ACHN (cell line): ENCODE measurements at regions not wholly inside any gene's neighbourhood (a gene's known extent, or its start where the extent isn't known, plus 50 kb on each side); places are given as distances from the start of the nearest gene placed in this dataset.
"Not testable (repeated sequence)": the region's sequence is repeated elsewhere in the genome, so short reads cannot be mapped to it uniquely, and the experiment has no call there.

Source experiments
- DNase-seq: peaks from one replicate; pipeline ENCODE4 v3.0.0-alpha.2; 2015
- in situ Hi-C: cut with HindIII; loops from 2 replicates; pipeline ENCODE4 v1.10.0; 2017; ENCODE audit warnings: low sequenced_read_pairs, low pct_ligation_motif_present, low pct_unique_long_range_greater_than_20kb

DNA sequence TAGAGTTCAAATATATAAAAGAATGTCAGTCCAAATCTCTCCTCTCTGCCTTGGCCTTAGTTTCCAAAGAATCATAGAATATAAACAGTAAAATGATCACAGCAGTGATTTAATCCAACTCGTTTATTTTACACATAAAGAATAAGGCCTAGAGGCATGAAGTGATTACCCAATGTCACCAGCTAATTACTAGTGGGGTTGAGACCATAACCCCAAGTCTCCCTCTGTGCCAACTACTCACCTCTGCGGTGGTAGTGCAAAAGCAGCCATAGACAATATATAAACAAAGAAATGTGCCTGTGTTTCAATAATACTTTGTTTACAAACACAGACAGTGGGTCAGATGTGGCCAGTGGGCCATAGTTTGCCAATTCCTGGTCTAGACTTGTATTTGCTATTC, 96.6 kb upstream of the FAT3 start:
- no peak for DNase-seq

DNA sequence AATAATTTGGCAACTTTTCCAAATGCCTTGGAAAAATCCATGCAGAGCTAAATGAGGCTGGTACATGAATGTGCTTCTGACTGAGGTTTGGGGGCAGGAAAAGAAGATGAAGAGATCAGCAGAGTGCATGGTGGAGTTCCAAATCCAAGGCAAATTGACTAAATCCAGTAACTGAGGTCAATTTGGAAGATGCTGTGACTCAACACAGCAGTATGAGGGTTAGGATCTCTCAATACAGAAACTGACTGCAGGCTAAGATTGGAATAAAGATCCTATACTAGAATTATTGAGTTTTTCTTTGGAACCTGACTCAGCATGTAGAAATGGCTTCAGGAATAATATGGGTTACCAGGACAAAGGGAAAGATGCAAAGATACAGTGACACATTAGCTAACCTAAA, 99.3 kb upstream of the FAT3 start:
- in situ Hi-C loops: no loop called here
- DNase-seq: no peak

More for the DNA sequence above, 96.6 kb upstream of the FAT3 start:
- in situ Hi-C loops: no loop called here

DNA sequence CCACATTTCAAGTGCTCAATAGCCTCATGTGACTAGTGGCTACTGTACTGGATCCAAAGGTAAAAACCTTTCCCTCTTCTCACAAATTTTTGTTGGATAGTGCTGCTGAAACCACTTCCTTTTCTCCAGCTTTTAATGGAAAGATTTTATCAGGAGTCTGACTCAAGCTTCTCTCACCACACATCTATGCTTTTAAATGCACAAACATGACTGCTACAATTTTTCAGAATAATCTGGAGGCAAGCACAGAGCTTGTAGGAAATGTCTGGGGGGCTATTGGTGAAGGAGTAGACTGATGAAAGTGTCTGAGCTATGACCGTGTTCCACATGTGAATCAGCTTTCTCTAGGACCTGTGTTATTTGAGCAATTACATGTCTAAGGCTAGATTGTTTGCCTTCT, 101.1 kb upstream of the FAT3 start:
- in situ Hi-C loops: no loop called here
- no peak for DNase-seq

DNA sequence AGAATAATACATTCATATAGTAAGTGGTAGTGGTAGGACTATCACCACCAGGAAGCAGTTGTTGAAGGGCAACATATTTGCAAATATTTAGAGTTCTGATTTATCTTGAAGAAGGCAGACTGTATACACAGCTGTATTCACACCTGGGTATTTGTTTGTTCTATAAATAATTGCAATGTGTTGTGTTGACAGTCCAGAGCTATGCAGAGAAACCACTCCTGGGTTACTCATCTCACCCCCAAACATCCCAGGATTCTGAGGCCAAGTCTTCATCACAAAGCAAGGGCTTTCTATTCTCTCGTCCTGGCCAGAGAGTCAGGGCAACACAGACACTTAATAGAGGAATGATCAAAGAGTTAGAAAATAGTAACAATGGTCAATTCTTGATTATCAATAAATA, 102.1 kb upstream of the FAT3 start:
- in situ Hi-C loops: no loop called here
- no peak for DNase-seq

DNA sequence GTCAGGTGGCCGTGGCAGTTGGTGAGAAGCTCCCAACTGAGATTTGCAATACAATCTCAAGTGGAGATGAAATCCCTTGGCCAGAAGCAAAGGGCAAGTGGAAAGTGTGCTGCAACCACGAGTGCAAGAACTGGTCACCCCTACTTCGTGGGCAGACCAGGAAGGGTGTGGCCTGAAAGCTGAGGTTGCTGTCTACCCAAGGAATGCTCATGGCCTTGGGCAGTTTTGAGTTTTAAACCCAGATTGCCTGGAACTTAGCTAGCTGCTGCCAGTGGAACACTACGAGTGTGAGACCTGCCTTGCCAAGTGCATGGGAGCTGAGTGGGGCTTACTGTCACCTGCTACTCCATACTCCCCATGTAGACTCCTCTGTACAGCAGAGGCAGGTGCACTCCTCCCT, 113.3 kb upstream of the FAT3 start:
- DNase-seq: no peak
- in situ Hi-C loops: no loop called here

DNA sequence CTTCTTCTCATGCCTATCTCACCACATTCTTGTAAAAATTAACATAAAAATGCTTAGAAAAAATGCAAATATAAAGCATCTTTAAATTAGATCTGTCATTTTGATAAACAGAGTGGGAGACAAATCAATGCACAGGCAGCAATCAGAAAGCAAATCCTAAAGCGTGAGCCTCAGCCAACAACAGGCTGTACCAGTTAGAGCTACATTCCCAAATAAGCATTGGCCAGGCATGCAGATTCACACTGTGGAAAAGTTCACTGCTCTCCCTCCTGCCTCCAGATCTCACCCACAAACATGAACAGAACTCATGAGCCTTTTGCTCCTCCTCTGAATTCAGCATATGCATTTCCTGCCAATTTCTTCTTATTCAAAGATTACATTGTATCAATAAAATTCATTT, 115.2 kb upstream of the FAT3 start:
- DNase-seq: no peak
- in situ Hi-C loops: no loop called here

DNA sequence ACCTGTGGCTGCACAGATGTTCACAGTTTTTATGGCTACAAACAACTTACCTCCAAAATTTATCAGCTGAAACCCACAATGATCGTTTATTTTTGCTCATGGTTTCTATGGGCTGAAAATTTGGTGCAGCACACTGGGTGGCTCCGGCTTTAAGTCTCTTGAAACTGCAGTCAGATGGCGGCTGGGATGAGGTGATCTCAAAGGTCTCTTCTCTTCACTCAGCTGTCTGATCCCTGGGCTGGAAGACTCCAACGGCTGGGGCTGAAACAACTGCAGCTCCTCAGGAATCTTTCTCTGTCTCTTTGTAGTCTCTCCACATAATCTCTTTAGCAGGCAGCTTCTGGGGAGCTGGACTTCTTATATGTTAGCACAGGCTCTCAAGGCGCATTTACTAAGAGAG, 117.3 kb upstream of the FAT3 start:
- in situ Hi-C loops: no loop called here
- DNase-seq: no peak

DNA sequence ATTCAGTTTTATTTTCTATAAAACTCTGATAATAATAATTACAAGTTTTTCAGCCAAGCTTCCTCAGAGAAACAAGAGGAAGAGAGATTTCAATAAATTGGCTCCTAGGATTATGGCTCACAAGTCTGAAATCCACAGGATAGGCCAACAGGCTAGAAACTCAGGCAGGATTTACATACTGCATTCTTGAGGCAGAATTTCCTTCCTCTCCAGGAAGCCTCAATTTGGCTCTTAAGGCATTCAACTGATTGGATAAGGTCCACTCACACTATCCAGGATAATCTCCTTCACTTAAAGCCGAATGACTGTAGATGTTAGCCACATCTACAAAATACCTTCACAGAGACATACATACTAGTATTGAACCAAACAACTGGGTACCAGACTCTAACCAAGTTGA, 120.3 kb upstream of the FAT3 start:
- DNase-seq: no peak
- in situ Hi-C loops: no loop called here

DNA sequence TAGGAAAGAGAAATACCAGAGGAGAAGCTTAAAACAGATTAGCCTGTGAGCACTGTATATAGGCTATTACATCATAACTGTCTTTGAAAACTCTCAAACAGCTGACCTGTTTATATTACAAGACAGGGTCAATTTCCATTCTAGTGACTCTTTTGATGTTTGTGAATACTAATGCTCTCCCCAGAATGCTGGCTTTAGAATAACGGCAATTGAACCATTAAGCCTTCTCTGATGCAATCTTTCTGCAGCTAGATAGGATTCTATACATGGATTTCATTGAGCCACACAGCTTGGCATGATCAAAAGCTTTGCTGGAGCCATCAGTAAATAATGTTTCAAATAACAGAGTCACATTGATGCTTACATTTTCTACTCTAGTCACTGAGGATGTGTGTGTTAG, 122.7 kb upstream of the FAT3 start:
- in situ Hi-C loops: no loop called here
- DNase-seq: no peak

DNA sequence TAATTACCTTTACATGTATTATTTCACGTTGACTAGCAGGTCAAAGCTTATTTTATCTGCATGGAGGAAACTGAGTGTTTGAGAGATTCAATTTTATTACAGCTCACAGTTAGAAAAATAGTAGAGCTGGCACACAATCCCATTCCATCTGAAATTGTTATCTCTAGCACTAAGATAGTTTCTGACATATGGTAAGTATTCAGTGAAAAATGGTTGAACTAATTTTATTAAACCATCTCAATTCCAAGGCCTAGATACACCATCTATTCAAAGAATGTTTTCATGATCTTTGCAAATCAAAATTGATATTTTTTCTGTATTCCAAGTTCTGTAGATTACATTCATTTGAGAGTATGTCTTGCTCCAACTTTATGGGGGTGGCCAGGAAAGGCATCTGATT, 125.4 kb upstream of the FAT3 start:
- no peak for DNase-seq
- in situ Hi-C loops: no loop called here

DNA sequence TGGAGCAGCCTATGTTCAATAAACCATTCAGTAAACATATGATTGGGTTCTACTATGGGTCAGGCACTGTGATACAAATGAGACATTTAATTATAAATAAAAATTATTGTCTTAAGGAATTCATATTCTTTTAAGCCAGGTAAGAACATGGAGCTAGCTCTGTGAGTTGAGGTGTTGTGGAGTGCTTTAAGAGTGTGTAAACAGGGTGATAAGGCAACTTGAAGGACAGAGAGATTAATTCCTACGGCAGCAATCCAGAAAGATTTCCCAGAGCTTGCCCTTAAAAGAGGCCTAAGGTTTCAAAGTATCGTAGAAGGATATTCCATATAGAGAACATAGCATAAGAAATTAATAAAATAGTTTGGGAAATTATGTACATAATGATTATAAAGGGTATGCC, 126.4 kb upstream of the FAT3 start:
- DNase-seq: no peak

DNA sequence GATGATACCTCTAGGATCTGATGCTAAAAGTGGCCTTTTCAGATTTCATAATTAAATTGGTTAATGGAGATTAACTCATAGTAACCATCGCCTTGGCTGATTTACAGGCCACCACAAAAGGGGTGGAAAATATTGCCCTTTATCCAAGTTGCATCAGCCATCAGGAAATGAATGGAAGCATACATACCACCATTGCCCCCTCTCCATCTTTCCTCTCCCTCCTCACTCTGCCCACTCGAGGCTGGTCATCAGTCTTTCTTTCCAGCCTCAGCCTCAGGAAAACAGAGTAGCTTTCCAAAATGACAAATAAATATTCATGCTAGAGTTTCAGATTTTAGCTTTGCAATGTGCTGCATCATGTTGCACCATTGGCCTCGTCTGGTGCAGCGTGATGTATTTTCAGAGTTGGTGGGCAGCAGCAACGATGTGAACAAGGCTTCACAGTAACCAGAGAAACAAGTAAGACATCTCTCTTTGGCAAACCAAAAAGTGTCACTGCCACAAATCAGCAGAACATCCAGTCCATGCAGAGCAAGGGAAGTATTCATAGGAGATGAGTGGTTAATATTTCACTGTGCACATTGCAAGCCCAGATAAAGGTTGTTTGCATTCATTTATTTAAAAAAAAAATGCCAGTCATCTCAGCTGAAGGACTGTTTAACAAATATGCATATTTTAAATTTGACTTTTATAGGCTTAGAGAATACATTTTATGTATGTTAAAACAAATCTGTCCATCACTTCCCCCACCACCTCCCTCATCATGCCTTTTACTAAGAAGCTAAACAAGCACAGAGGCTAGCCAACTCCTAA, 136.7 kb upstream of the FAT3 start:
- in situ Hi-C loops: no loop called here
- no peak for DNase-seq

More for the DNA sequence above, 126.4 kb upstream of the FAT3 start:
- in situ Hi-C loops: no loop called here

DNA sequence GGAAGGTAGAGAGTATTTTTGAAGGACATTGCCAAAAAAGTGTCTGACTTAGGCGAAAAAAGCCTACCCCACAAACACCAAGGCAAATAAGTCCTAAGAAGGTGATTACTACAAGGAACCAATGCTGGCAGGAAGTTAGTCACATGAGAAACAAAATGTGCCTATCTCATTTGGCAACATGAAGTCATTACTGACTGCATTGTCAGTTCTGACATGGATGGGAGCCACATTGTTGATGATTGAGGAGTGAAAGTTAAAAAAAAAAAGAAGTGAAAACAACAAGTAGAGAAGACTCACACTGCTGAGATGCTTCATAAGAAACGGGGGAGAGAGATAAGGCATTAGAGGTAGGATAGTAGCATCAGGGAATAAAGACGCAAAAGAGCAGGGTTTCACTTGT, 141.5 kb upstream of the FAT3 start:
- DNase-seq: no peak
- in situ Hi-C loops: no loop called here

DNA sequence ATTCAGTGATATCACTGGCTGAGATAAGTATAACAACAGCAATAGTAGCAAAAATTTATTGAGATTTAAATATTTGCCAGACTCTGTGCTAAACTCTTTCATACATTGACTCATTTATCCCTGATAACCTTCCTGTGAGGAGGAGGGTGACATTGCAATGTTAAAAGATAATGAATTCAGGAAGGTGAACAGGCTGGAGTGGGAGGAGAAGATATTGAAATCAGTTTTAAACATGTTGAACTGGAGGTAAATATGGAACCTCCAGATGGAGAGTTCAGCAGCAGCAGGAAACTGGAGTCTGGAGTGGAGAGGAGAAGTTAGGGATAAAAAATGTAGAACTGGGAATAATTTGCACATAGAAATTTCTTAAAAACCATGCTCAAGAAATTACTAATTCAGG, 142.0 kb upstream of the FAT3 start:
- in situ Hi-C loops: no loop called here
- DNase-seq: no peak

DNA sequence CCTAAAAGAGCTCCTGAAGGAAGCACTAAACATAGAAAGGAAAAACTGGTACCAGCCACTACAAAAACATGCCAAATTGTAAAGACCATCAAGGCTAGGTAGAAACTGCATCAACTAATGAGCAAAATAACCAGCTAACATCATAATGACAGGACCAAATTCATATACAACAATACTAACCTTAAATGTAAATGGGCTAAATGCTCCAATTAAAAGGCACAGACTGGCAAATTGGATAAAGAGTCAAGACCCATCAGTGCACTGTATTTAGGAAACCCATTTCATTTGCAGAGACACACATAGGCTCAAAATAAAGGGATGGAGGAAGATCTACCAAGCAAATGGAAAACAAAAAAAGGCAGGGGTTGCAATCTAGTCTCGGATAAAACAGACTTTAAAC, 150.1 kb upstream of the FAT3 start:
- in situ Hi-C loops, DNase-seq: not testable (repeated sequence)

DNA sequence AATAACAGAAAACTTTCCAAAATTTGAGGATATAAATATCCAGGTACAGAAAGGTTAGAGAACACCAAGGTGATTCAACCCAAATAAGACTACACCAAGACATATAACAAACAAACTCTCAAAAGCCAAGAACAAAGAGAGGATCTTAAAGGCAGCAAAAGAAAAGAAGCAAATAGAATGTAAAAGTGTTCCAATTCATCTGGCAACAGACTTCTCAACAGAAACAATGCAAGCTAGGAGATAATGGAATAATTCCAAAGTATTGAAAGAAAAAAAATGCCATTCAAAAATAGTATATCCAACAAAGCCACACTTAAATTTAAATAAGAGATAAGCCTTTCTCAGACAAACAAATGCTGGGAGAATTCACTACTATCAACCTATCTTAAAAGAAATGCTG, 153.0 kb upstream of the FAT3 start:
- in situ Hi-C loops: no loop called here
- no peak for DNase-seq

DNA sequence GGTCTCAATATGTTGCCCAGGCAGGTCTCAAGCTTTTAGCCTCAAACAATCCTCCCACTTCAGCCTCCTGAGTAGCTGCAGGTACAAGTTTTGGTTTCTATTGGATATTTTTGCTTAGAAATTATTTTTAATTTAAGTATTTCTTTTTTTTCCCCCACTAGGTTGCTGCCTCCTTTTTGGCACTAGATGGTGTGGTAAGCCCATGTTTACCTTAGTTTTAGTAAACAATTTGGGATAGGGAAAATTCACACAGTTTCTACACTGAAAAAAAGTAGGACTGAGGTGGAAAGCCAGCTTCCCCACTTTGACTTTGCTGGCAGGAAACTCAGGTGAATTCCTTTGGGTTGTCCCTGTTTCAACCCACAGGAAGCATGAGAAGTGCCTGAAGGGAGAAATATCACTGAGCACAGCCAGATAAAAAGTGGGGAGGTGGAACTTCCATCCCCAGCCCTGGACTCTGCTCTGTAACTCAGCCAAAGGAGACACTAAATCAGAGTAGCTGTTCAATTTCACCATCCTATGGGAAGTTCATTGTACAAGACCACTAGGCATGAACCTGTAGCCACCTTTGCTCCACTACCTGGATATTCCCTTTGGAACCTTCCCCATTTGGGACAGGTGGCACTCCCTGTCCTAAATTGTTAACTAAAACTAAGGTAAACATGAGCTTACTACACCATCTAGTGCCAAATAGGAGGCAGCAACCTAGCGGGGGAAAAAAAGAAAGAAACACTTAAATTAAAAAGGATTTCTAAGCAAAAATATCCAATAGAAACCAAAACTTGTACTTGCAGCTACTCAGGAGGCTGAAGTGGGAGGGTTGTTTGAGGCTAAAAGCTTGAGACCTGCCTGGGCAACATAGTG, 154.4 kb upstream of the FAT3 start:
- DNase-seq: no peak
- in situ Hi-C loops: no loop called here

DNA sequence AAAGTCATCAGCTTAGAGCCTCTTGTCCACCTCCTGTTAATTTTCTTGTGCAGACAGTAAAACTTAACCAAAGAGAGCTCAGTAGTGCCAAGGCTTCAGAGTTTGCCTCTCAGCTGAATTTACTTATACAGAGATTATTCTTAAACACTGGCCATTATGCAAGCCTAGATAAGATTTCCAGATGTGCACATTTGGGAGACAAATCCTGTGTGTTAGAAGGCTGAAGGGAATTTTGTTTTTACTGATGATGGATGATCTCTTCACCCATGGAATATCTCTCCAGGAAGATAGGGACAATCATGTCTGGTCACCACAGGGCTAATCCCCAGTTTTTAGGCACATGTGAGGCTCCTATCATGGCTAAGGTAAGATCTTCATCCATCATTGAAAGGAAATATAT, 157.6 kb upstream of the FAT3 start:
- no peak for DNase-seq
- in situ Hi-C loops: no loop called here

DNA sequence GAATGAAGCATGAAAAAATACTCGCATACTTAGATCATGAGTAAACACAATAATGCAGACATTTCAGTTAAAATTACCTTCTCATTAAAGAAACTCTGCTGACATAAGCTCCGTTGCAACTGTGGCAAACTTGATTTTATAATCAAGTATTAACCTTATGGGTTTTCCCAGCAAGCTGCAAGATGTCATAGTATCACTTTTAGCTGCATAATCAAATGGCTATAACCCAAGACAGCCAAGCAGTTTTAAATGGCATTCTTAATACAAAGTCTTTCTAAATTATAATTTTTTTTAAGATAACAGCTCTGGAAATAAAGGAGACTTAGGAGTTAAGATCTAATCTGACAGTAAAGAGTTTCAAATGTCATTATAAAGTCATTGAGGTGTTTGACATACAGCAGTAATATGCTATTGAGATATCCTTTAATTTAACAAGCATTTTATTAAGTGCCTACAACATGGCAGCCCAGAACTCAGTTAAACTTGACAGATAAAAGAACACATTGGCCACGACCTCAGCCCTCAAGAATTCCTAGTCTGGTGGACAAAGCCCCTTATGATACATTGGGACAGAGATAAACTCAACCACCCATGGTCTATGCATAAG, 163.1 kb upstream of the FAT3 start:
- in situ Hi-C loops: no loop called here
- no peak for DNase-seq
